Endothelial cell (in vitro differentiated cells): ENCODE measurements at regions not wholly inside any gene's neighbourhood (a gene's known extent, or its start where the extent isn't known, plus 50 kb on each side); places are given as distances from the start of the nearest gene placed in this dataset.

Experiments used
- DNase-seq: peaks from one replicate; pipeline ENCODE4 v3.0.0; 2021; ENCODE audit warnings: low spot score
- H3K27ac Mint-ChIP-seq: one replicate; pipeline ENCODE4 v1.8.0; 2021; ENCODE audit warnings: mixed read lengths, inconsistent platforms; ENCODE audit not compliant: unreplicated experiment
- H3K27me3 Mint-ChIP-seq: one replicate; pipeline ENCODE4 v1.8.0; 2021; ENCODE audit warnings: mild to moderate bottlenecking, moderate library complexity, mixed read lengths, inconsistent platforms; ENCODE audit not compliant: unreplicated experiment
- H3K36me3 Mint-ChIP-seq: one replicate; pipeline ENCODE4 v1.8.0; 2021; ENCODE audit warnings: mild to moderate bottlenecking, low read depth, mixed read lengths, inconsistent platforms; ENCODE audit not compliant: unreplicated experiment
- H3K4me1 Mint-ChIP-seq: one replicate; pipeline ENCODE4 v1.8.0; 2021; ENCODE audit warnings: mild to moderate bottlenecking, mixed read lengths, inconsistent platforms; ENCODE audit not compliant: unreplicated experiment
- H3K4me3 Mint-ChIP-seq: one replicate; pipeline ENCODE4 v1.8.0; 2021; ENCODE audit warnings: mild to moderate bottlenecking, mixed read lengths, inconsistent platforms; ENCODE audit not compliant: unreplicated experiment
- H3K9me3 Mint-ChIP-seq: one replicate; pipeline ENCODE4 v1.8.0; 2021; ENCODE audit warnings: mixed read lengths, inconsistent platforms; ENCODE audit not compliant: unreplicated experiment
- CTCF ChIP-seq: fragments of 200-600 bp; sonication (generic); IDR thresholded peaks from one replicate; pipeline ENCODE4 v1.5.0; 2021; ENCODE audit warnings: antibody characterized with exemption; ENCODE audit not compliant: unreplicated experiment

- Mint-ChIP-seq H3K27ac (no peak overlapping the region), H3K4me1 (no peaks in the 10 kb centered on the region), H3K4me3 (no peak overlapping the region), H3K27me3 (peaks cover 11% of the 10 kb centered on the region), H3K36me3 (no peaks in the 10 kb centered on the region), H3K9me3 (no peaks in the 10 kb centered on the region)
- DNase-seq: no peak
- no peak for TF ChIP-seq CTCF
Measured at GRCh38 chr3:72323773-72324172, 524.5 kb downstream of the SHQ1 start.

- no peak for DNase-seq
- H3K9me3 Mint-ChIP-seq: no peaks in the 10 kb centered on the region
- no peak overlapping the region for H3K27ac Mint-ChIP-seq
- no peak overlapping the region for H3K4me3 Mint-ChIP-seq
- H3K36me3 Mint-ChIP-seq: no peaks in the 10 kb centered on the region
- TF ChIP-seq CTCF: no peak
- peaks cover 11% of the 10 kb centered on the region for H3K27me3 Mint-ChIP-seq
- no peaks in the 10 kb centered on the region for H3K4me1 Mint-ChIP-seq
Measured at GRCh38 chr3:72322264-72322976, 525.8 kb downstream of the SHQ1 start.

- Mint-ChIP-seq H3K36me3 (no peaks in the 10 kb centered on the region), H3K9me3 (no peaks in the 10 kb centered on the region)
Measured at GRCh38 chr3:72320955-72321303, 527.3 kb downstream of the SHQ1 start.

GRCh38 chr3:72320095-72320954, 527.9 kb downstream of the SHQ1 start:
- no peak overlapping the region for H3K27ac Mint-ChIP-seq

More at GRCh38 chr3:72320955-72321303, 527.3 kb downstream of the SHQ1 start:
- H3K27ac Mint-ChIP-seq: no peak overlapping the region
- no peaks in the 10 kb centered on the region for H3K4me1 Mint-ChIP-seq
- DNase-seq: no peak
- no peak overlapping the region for H3K4me3 Mint-ChIP-seq
- peaks cover 7% of the 10 kb centered on the region for H3K27me3 Mint-ChIP-seq
- no peak for TF ChIP-seq CTCF

More at GRCh38 chr3:72320095-72320954, 527.9 kb downstream of the SHQ1 start:
- H3K4me1 Mint-ChIP-seq: no peaks in the 10 kb centered on the region
- H3K9me3 Mint-ChIP-seq: no peaks in the 10 kb centered on the region
- no peak for DNase-seq
- H3K36me3 Mint-ChIP-seq: no peaks in the 10 kb centered on the region
- no peak overlapping the region for H3K4me3 Mint-ChIP-seq
- H3K27me3 Mint-ChIP-seq: peaks cover 9% of the 10 kb centered on the region
- TF ChIP-seq CTCF: no peak
